ENCODE measurements at regions not wholly inside any gene's neighbourhood (a gene's known extent, or its start where the extent isn't known, plus 50 kb on each side); places are given as distances from the start of the nearest gene placed in this dataset.

- peaks cover 0 to 10% (median 5%) of the 10 kb centered on the region in 8 donors for H3K9me3 Mint-ChIP-seq
- Histone ChIP-seq H3K36me3 (ENCODE audit: insufficient read depth, low read length) (no peaks in the 10 kb centered on the region), H3K9me3 (ENCODE audit: control insufficient read depth in 1 of 2, low read length in 2 of 2) (no peaks in the 10 kb centered on the region), H3K27me3 (ENCODE audit: insufficient read depth, low read length) (no peaks in the 10 kb centered on the region), H3K4me3 (ENCODE audit: low read length in 2 of 2) (no peak overlapping the region), H3K4me1 (ENCODE audit: insufficient read depth, low read length) (no peaks in the 10 kb centered on the region), H3K27ac (ENCODE audit: low read depth, low read length) (no peak overlapping the region)
- no peak for DNase-seq
- no peak overlapping the region for H3K27ac Mint-ChIP-seq
- intact Hi-C loops (cut with micrococcal nuclease): no loop called here
- CTCF ChIA-PET (ENCODE audit: partially characterized antibody): no interaction called here
- POLR2A ChIA-PET (ENCODE audit: partially characterized antibody): no interaction called here
- peaks cover 0 to 1% of the 10 kb centered on the region in 2 donors for H3K27me3 Mint-ChIP-seq
- H3K4me3 Mint-ChIP-seq: no peak overlapping the region
- no peaks in the 10 kb centered on the region for H3K4me1 Mint-ChIP-seq
- no peaks in the 10 kb centered on the region for H3K36me3 Mint-ChIP-seq
Measured at GRCh38 chr3:109656225-109656624, 318.9 kb upstream of the DPPA4 start.

DNA sequence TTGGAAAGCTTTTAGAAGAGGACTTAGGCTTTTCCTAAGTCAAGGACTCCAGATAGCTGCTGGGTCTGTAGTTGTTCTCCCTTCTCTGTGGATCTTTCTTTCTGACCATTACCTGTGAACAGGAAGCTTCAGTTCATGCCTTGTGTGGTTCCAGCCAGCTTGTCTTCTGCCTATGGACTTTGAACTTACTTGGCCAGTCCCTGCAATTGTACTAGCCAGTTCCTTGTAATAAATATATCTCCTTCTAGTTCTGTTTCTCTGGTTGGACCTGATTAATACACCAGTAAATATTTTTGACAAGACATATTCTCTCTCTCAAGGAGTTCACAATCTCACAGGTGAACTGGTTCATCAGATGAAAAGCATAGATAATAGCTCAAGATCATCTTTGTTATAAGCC, 341.3 kb upstream of the DPPA4 start:
- peaks cover 0 to 4% (median 0%) of the 10 kb centered on the region in 4 donors for H3K4me1 Mint-ChIP-seq
- ChIA-PET CTCF (ENCODE audit: partially characterized antibody) (no interaction called here), POLR2A (ENCODE audit: partially characterized antibody) (no interaction called here)

DNA sequence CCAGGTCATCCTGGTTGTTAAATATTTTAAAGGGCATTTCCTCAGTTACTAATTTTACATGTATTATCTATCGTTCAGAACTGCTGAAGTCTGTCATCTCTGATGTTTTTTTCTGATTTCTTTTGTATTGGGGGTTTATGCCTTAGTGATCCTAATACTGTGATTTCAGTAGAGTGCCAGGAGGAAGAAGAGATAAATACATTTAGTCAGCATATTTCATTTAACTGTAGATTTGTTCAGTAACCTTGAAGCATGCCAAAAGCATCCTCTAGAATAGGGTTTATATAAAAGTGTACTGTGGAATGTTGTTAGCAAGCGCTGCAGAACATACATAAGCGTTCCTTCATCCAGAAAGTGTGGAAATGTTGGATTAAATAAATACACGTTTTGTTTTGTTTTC, 342.3 kb upstream of the DPPA4 start:
- Histone ChIP-seq H3K27ac (ENCODE audit: low read depth, low read length) (no peak overlapping the region), H3K27me3 (ENCODE audit: insufficient read depth, low read length) (no peaks in the 10 kb centered on the region), H3K4me3 (ENCODE audit: low read length in 2 of 2) (no peak overlapping the region), H3K36me3 (ENCODE audit: insufficient read depth, low read length) (no peaks in the 10 kb centered on the region), H3K4me1 (ENCODE audit: insufficient read depth, low read length) (no peaks in the 10 kb centered on the region), H3K9me3 (ENCODE audit: control insufficient read depth in 1 of 2, low read length in 2 of 2) (no peaks in the 10 kb centered on the region)
- intact Hi-C loops (cut with micrococcal nuclease): no loop called here
- ChIA-PET POLR2A (ENCODE audit: partially characterized antibody) (no interaction called here), CTCF (ENCODE audit: partially characterized antibody) (no interaction called here)
- no peak for DNase-seq
- Mint-ChIP-seq H3K27me3 (no peaks in the 10 kb centered on the region), H3K27ac (no peak overlapping the region), H3K36me3 (no peaks in the 10 kb centered on the region), H3K9me3 (no peaks in the 10 kb centered on the region), H3K4me1 (no peaks in the 10 kb centered on the region), H3K4me3 (no peak overlapping the region)

More for the DNA sequence above, 341.3 kb upstream of the DPPA4 start:
- Histone ChIP-seq H3K4me3 (ENCODE audit: low read length in 2 of 2) (no peak overlapping the region), H3K36me3 (ENCODE audit: insufficient read depth, low read length) (no peaks in the 10 kb centered on the region), H3K9me3 (ENCODE audit: control insufficient read depth in 1 of 2, low read length in 2 of 2) (no peaks in the 10 kb centered on the region), H3K27me3 (ENCODE audit: insufficient read depth, low read length) (no peaks in the 10 kb centered on the region), H3K27ac (ENCODE audit: low read depth, low read length) (no peak overlapping the region), H3K4me1 (ENCODE audit: insufficient read depth, low read length) (no peaks in the 10 kb centered on the region)
- Mint-ChIP-seq H3K27ac (no peak overlapping the region), H3K9me3 (no peaks in the 10 kb centered on the region), H3K36me3 (no peaks in the 10 kb centered on the region), H3K27me3 (no peaks in the 10 kb centered on the region), H3K4me3 (no peak overlapping the region)
- DNase-seq: no peak
- intact Hi-C loops (cut with micrococcal nuclease): no loop called here

DNA sequence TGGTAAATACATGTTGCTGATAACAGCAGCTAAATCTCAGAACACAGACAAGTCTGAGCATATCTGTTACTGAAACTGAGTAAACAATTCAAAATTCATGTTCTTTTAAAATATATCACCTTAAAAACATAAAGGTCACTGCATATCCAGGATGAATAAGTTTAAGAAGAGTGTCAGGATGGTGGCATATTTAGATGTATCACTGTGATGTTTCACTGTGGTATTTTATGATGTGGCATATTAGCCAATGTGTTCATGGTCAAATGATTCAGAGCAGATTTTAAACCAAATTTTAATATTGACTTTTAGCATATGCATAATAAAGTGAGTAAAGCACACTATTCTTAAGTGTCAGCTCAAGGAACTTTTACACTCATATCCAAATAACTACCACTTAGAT, 346.4 kb upstream of the DPPA4 start:
- POLR2A ChIA-PET (ENCODE audit: partially characterized antibody): no interaction called here
- Mint-ChIP-seq H3K4me3 (no peak overlapping the region), H3K9me3 (no peaks in the 10 kb centered on the region)

GRCh38 chr3:109685084-109686079, 348.0 kb upstream of the DPPA4 start:
- Mint-ChIP-seq H3K4me3 (no peak overlapping the region), H3K9me3 (peaks cover 0 to 2% (median 1%) of the 10 kb centered on the region in 8 donors), H3K27me3 (no peaks in the 10 kb centered on the region), H3K4me1 (no peaks in the 10 kb centered on the region), H3K27ac (no peak overlapping the region), H3K36me3 (no peaks in the 10 kb centered on the region)
- ChIA-PET POLR2A (ENCODE audit: partially characterized antibody) (no interaction called here), CTCF (ENCODE audit: partially characterized antibody) (interaction anchor here (1.2 kb wide), 1 partner anchor 14 kb away, joined by 3 read pairs; no protein-coding TSS in a partner anchor)
- H3K4me1 ChIP-seq (ENCODE audit: insufficient read depth, low read length): no peaks in the 10 kb centered on the region
- intact Hi-C loops (cut with micrococcal nuclease): no loop called here
- no peak overlapping the region for H3K4me3 ChIP-seq (ENCODE audit: low read length in 2 of 2)
- DNase-seq: no peak
- no peaks in the 10 kb centered on the region for H3K36me3 ChIP-seq (ENCODE audit: insufficient read depth, low read length)
- no peaks in the 10 kb centered on the region for H3K9me3 ChIP-seq (ENCODE audit: control insufficient read depth in 1 of 2, low read length in 2 of 2)
- H3K27me3 ChIP-seq (ENCODE audit: insufficient read depth, low read length): no peaks in the 10 kb centered on the region
- no peak overlapping the region for H3K27ac ChIP-seq (ENCODE audit: low read depth, low read length)

More for the DNA sequence above, 346.4 kb upstream of the DPPA4 start:
- intact Hi-C loops (cut with micrococcal nuclease): no loop called here
- H3K4me1 Mint-ChIP-seq: no peaks in the 10 kb centered on the region
- no peaks in the 10 kb centered on the region for H3K27me3 Mint-ChIP-seq
- Histone ChIP-seq H3K9me3 (ENCODE audit: control insufficient read depth in 1 of 2, low read length in 2 of 2) (no peaks in the 10 kb centered on the region), H3K4me1 (ENCODE audit: insufficient read depth, low read length) (no peaks in the 10 kb centered on the region), H3K4me3 (ENCODE audit: low read length in 2 of 2) (no peak overlapping the region), H3K27ac (ENCODE audit: low read depth, low read length) (no peak overlapping the region), H3K27me3 (ENCODE audit: insufficient read depth, low read length) (no peaks in the 10 kb centered on the region), H3K36me3 (ENCODE audit: insufficient read depth, low read length) (no peaks in the 10 kb centered on the region)
- H3K27ac Mint-ChIP-seq: no peak overlapping the region
- H3K36me3 Mint-ChIP-seq: no peaks in the 10 kb centered on the region
- DNase-seq: no peak
- CTCF ChIA-PET (ENCODE audit: partially characterized antibody): interaction anchor here (1.2 kb wide), 1 partner anchor 16 kb away, joined by 3 read pairs; no protein-coding TSS in a partner anchor

- Mint-ChIP-seq H3K9me3 (peaks cover 0 to 8% (median 6%) of the 10 kb centered on the region in 8 donors), H3K36me3 (peaks cover 0 to 1% of the 10 kb centered on the region in 2 donors), H3K4me1 (no peaks in the 10 kb centered on the region), H3K4me3 (no peak overlapping the region), H3K27me3 (no peaks in the 10 kb centered on the region), H3K27ac (no peak overlapping the region)
- intact Hi-C loops (cut with micrococcal nuclease): no loop called here
- no peak overlapping the region for H3K4me3 ChIP-seq (ENCODE audit: low read length in 2 of 2)
- ChIA-PET POLR2A (ENCODE audit: partially characterized antibody) (no interaction called here), CTCF (ENCODE audit: partially characterized antibody) (interaction anchor here (1.3 kb wide), 1 partner anchor 42 kb away, joined by 3 read pairs; no protein-coding TSS in a partner anchor)
- no peak for DNase-seq
- H3K36me3 ChIP-seq (ENCODE audit: insufficient read depth, low read length): no peaks in the 10 kb centered on the region
- H3K27ac ChIP-seq (ENCODE audit: low read depth, low read length): no peak overlapping the region
- no peaks in the 10 kb centered on the region for H3K27me3 ChIP-seq (ENCODE audit: insufficient read depth, low read length)
- H3K4me1 ChIP-seq (ENCODE audit: insufficient read depth, low read length): no peaks in the 10 kb centered on the region
- H3K9me3 ChIP-seq (ENCODE audit: control insufficient read depth in 1 of 2, low read length in 2 of 2): no peaks in the 10 kb centered on the region
Measured at GRCh38 chr3:109687626-109688025, 350.3 kb upstream of the DPPA4 start.

DNA sequence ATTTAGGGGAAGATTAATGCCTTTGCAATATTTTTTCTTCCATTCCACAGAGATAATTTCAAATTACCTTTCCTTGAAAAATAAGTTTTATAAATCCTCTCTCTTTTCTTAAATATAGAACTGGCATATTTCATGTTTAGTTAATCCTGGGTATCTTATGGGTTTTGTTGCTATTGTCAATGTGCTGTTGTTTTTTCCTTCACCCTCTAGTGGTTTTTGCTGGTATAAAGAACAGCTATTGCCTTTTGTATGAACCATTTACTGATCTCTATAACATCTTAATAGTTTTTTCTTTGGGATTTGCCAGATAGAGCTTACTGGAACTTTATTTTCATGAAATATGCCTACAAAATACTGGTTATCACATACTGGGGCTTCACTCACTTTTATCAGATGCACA, 359.6 kb upstream of the DPPA4 start:
- Mint-ChIP-seq H3K36me3 (peaks cover 0 to 9% of the 10 kb centered on the region in 2 donors), H3K9me3 (peaks cover 8 to 30% (median 15%) of the 10 kb centered on the region in 8 donors), H3K27me3 (peaks cover 2 to 4% of the 10 kb centered on the region in 2 donors), H3K4me1 (peaks cover 0 to 5% (median 2%) of the 10 kb centered on the region in 4 donors), H3K27ac (no peak overlapping the region), H3K4me3 (no peak overlapping the region)
- H3K4me1 ChIP-seq (ENCODE audit: insufficient read depth, low read length): no peaks in the 10 kb centered on the region
- no peak overlapping the region for H3K4me3 ChIP-seq (ENCODE audit: low read length in 2 of 2)
- H3K9me3 ChIP-seq (ENCODE audit: control insufficient read depth in 1 of 2, low read length in 2 of 2): no peaks in the 10 kb centered on the region
- POLR2A ChIA-PET (ENCODE audit: partially characterized antibody): no interaction called here
- intact Hi-C loops (cut with micrococcal nuclease): no loop called here
- CTCF ChIA-PET (ENCODE audit: partially characterized antibody): no interaction called here
- DNase-seq: no peak
- no peaks in the 10 kb centered on the region for H3K36me3 ChIP-seq (ENCODE audit: insufficient read depth, low read length)
- H3K27ac ChIP-seq (ENCODE audit: low read depth, low read length): no peak overlapping the region
- H3K27me3 ChIP-seq (ENCODE audit: insufficient read depth, low read length): no peaks in the 10 kb centered on the region

All from CD4-positive, alpha-beta memory T cell (primary cell).